22Rv1 (cell line): ENCODE measurements at regions not wholly inside any gene's neighbourhood (a gene's known extent, or its start where the extent isn't known, plus 50 kb on each side); places are given as distances from the start of the nearest gene placed in this dataset.

Experiments used
- H3K27ac ChIP-seq: fragments of 450-650 bp; 2 replicates; pipeline ENCODE4 v1.5.1; 2017
- CTCF ChIP-seq: fragments of 450-650 bp; IDR thresholded peaks from 2 replicates; pipeline ENCODE4 v1.5.1; 2017; ENCODE audit warnings: mild to moderate bottlenecking
- ZFX ChIP-seq: fragments of 450-650 bp; IDR thresholded peaks from 2 replicates; pipeline ENCODE4 v1.6.1; 2017; ENCODE audit warnings: antibody characterized with exemption, borderline replicate concordance

- TF ChIP-seq CTCF (no peak), ZFX (no peak)
- no peak overlapping the region for H3K27ac ChIP-seq
These were observed 292.7 kb downstream of the ZNF516 start for GRCh38 chr18:76202322-76202721.

- TF ChIP-seq CTCF (no peak), ZFX (no peak)
- H3K27ac ChIP-seq, result no peak overlapping the region
These were observed 299.4 kb downstream of the ZNF516 start for GRCh38 chr18:76195601-76196000.

DNA sequence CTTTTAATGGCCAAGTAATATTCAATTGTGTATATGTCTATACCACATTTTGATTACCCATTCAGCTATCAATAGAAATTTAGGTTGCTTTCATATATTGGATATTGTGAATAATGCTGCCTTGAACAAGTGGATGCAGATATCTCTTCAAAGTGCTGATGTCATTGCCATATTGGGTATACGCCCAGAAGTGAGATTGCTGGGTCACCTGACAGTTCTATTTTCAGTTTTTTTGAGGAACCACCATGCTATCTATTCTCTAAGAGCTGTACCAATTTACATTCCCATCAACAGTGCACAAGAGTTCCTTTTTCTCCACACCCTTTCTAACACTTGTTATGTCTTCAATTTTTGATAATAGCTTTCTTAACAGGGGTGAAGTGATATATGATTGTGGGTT, 306.9 kb downstream of the ZNF516 start:
- no peak overlapping the region for H3K27ac ChIP-seq
- TF ChIP-seq ZFX, result no peak
- TF ChIP-seq CTCF, result no peak

- no peak overlapping the region for H3K27ac ChIP-seq
- no peak for TF ChIP-seq CTCF
- no peak for TF ChIP-seq ZFX
These were observed 315.8 kb downstream of the ZNF516 start for GRCh38 chr18:76179257-76179656.

DNA sequence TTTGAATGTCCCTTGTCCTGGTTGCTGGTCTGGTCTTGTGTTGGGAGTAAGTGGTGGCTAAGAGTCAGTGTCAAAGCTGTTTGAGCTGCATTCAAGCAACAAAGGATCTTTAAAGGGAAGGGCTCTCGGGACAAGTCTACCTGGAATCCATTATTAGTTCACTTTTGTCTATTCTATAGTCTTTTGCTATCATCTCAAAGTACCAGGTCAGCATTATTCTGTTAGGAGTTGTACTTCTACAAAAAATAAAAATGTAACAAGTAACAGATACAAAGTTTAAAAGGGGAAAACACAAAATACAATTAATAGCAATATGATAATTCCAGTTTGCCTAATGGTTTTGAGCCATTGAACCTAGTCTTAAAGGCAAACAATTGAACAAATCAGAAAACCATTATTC, 317.9 kb downstream of the ZNF516 start:
- no peak for TF ChIP-seq CTCF
- H3K27ac ChIP-seq, result no peak overlapping the region

DNA sequence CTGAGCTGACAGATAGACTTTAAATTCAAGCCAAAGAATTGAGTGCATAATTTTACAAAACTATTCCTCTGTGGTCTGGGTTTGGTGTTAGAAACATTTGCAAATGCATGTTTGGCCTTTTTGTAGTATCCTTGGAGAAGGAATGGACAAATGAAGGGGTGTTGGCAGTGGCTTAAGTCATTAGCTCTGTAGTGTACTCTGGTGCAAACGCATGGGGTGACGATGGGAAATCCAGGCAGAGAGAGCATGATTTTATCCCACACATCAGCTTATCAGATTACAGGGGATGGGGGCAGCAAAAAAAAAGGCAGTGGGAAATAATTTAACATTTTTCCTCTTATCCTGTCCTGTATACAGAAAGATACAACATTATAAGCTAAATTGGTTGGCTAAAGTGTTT, 320.6 kb downstream of the ZNF516 start:
- TF ChIP-seq CTCF, result no peak
- no peak for TF ChIP-seq ZFX
- H3K27ac ChIP-seq, result no peak overlapping the region

GRCh38 chr18:76169733-76170132, 325.3 kb downstream of the ZNF516 start:
- no peak overlapping the region for H3K27ac ChIP-seq
- TF ChIP-seq CTCF, result peak; percentile 84
- TF ChIP-seq ZFX, result no peak
